Heart right ventricle (tissue), 16 donors: ENCODE measurements at regions not wholly inside any gene's neighbourhood (a gene's known extent, or its start where the extent isn't known, plus 50 kb on each side); places are given as distances from the start of the nearest gene placed in this dataset.
"Not testable (repeated sequence)": the region's sequence is repeated elsewhere in the genome, so short reads cannot be mapped to it uniquely, and the experiment has no call there.

Source experiments
- ATAC-seq, 8 donors: fragments of 200-7000 bp; cut with Tn5 transposase; one replicate each; pipeline ENCODE4 v1.9.1; 2020; ENCODE audit warnings: mild to moderate bottlenecking in 8 of 8, moderate library complexity in 8 of 8, moderate number of reproducible peaks in 1 of 8
- DNase-seq, 2 donors: peaks; one replicate each; pipeline ENCODE4 v3.0.0-alpha.2; 2020
- H3K27ac ChIP-seq, 10 donors: fragments of 200-600 bp; sonication (generic) in 2 of 10; one replicate each; pipeline versions ENCODE4 v1.5.0 to v1.8.0; 2020 to 2022; ENCODE audit warnings: mild to moderate bottlenecking in 3 of 10
- H3K27me3 ChIP-seq, 7 donors: fragments of 200-600 bp; one replicate each; pipeline ENCODE4 v1.8.0; 2021 to 2022; ENCODE audit warnings: mild to moderate bottlenecking in 2 of 7
- H3K36me3 ChIP-seq, 9 donors: fragments of 200-600 bp; sonication (generic) in 1 of 9; one replicate each; pipeline versions ENCODE4 v1.5.0 to v1.8.0; 2020 to 2022; ENCODE audit warnings: mild to moderate bottlenecking in 2 of 9
- H3K4me1 ChIP-seq, 9 donors: fragments of 200-600 bp; sonication (generic) in 1 of 9; one replicate each; pipeline versions ENCODE4 v1.5.0 to v1.8.0; 2020 to 2022; ENCODE audit warnings: mild to moderate bottlenecking in 4 of 9
- H3K4me3 ChIP-seq, 10 donors: fragments of 200-600 bp; sonication (generic) in 2 of 10; one replicate each; pipeline versions ENCODE4 v1.5.0 to v1.8.0; 2020 to 2022; ENCODE audit warnings: mild to moderate bottlenecking in 7 of 10, moderate library complexity in 2 of 10
- H3K9me3 ChIP-seq, 11 donors: fragments of 200-600 bp in 10 of 11; sonication (generic) in 2 of 11; one replicate each; pipeline versions ENCODE4 v1.5.0 to v1.8.0; 2013 to 2022; ENCODE audit warnings: mild to moderate bottlenecking in 2 of 11, control low read depth in 1 of 11, moderate library complexity in 1 of 11
- CTCF ChIP-seq, 9 donors: fragments of 200-600 bp; sonication (generic) in 2 of 9; IDR thresholded peaks; one replicate each; pipeline versions ENCODE4 v1.5.0 to v1.8.0; 2021 to 2022; ENCODE audit warnings: antibody characterized with exemption in 9 of 9, mild to moderate bottlenecking in 5 of 9, moderate library complexity in 1 of 9
- WGBS, 2 donors: extraction: QIAGEN DNeasy Blood & Tissue Kit; methylation state at CpG; one replicate each; pipeline ENCODE4 v1.1.7; 2013; ENCODE audit warnings: inconsistent platforms in 1 of 2; 5-methylcytosine and 5-hydroxymethylcytosine counted together
- intact Hi-C, 10 donors: fragments of 100-400 bp; cut with DNase I; formaldehyde crosslinking; loops; one replicate each; pipeline versions ENCODE4 v1.11.1 to v1.14.2; 2022
- donor health status: Arrhythmogenic right ventricular cardiomyopathy.
- donor health status: ischemic (EF 13 %, LVEDD 7.1; RV severe dilation, severe dysfunction).
- donor health status: healthy with polysubstance abuse.
- donor health status: DM: no; HTN: yes; CAD: no.
- donor health status: DM: no; HTN: no; CAD: no.
- donor health status: ischemic (EF 25% LVEDD 6.9; RV normal size, moderate dysfunction).
- donor health status: ischemic (EF 25% LVEDD 5.7; RV mildly dilated, moderate dysfunction).
- donor health status: healthy.
- donor health status: DM: yes; HTN: yes; CAD: no.
- donor health status: Ischemic cardiomyopathy.
- donor health status: ischemic (EF 35%, LVEDD 5.7; RV mildly dilated, moderate dysfunction).
- donor health status: nonischemic (EF 11% LVEDD 7.7; RV severe dilation, severe dysfunction).
- donor health status: DM: yes; HTN: yes; CAD: no.
- donor health status: PGD.
- donor health status: ischemic (EF 29% LVEDD 5.4; RV normal size, mild dysfunction).
- donor health status: nonischemic (EF 23%, LVEDD 6.1; RV moderate dilation, normal function).

- no peaks in the 10 kb centered on the region for H3K36me3 ChIP-seq
- no peak overlapping the region for H3K4me3 ChIP-seq
- WGBS, 2 donors = 9 to 21% methylated on average over 1 of the region's 1 CpG
- H3K27me3 ChIP-seq = no peaks in the 10 kb centered on the region
- peaks cover 0 to 34% (median 7%) of the 10 kb centered on the region in 11 donors for H3K9me3 ChIP-seq
- intact Hi-C loops = no loop called here
- ATAC-seq = no peak
- H3K27ac ChIP-seq = no peak overlapping the region
- TF ChIP-seq CTCF (IDR thresholded peaks at IDR 0.05) = no peak
- no peaks in the 10 kb centered on the region for H3K4me1 ChIP-seq
- DNase-seq = no peak
Measured at GRCh38 chr12:86572455-86572854, 316.3 kb upstream of the MGAT4C start.

GRCh38 chr12:86565038-86565437 lies 308.8 kb upstream of the MGAT4C start:
- Histone ChIP-seq H3K4me1 (no peaks in the 10 kb centered on the region), H3K36me3 (no peaks in the 10 kb centered on the region), H3K4me3 (no peak overlapping the region), H3K27me3 (no peaks in the 10 kb centered on the region), H3K9me3 (peaks cover 0 to 43% (median 15%) of the 10 kb centered on the region in 11 donors), H3K27ac (no peak overlapping the region)
- ATAC-seq (no peak), DNase-seq (no peak)
- no peak for TF ChIP-seq CTCF (IDR thresholded peaks at IDR 0.05)
- 79 to 89% methylated on average over 2 of the region's 2 CpGs for WGBS, 2 donors
- intact Hi-C loops = no loop called here

GRCh38 chr12:86555491-86555890 lies 299.3 kb upstream of the MGAT4C start:
- intact Hi-C loops, ATAC-seq: not testable (repeated sequence)
- 68 to 71% methylated on average over 5 of the region's 5 CpGs for WGBS, 2 donors

GRCh38 chr12:86551146-86551571 lies 295.0 kb upstream of the MGAT4C start:
- Histone ChIP-seq H3K36me3 (no peaks in the 10 kb centered on the region), H3K9me3 (peaks cover 0 to 8% (median 0%) of the 10 kb centered on the region in 11 donors), H3K4me3 (no peak overlapping the region), H3K4me1 (no peaks in the 10 kb centered on the region), H3K27me3 (no peaks in the 10 kb centered on the region), H3K27ac (no peak overlapping the region)
- no peak for TF ChIP-seq CTCF (IDR thresholded peaks at IDR 0.05)
- peak in 3 of 8 donors; percentile 47 to 74 (median 47) for ATAC-seq
- 61% methylated on average over 1 of the region's 1 CpG for WGBS, 2 donors
- intact Hi-C loops = no loop called here
- peak in 1 of 2 donors; percentile 49 for DNase-seq

More at GRCh38 chr12:86555491-86555890, 299.3 kb upstream of the MGAT4C start:
- H3K4me1 ChIP-seq, DNase-seq, H3K27me3 ChIP-seq, H3K36me3 ChIP-seq, H3K4me3 ChIP-seq, H3K27ac ChIP-seq: not testable (repeated sequence)
- peaks cover 0 to 29% (median 9%) of the 10 kb centered on the region in 11 donors for H3K9me3 ChIP-seq

DNA sequence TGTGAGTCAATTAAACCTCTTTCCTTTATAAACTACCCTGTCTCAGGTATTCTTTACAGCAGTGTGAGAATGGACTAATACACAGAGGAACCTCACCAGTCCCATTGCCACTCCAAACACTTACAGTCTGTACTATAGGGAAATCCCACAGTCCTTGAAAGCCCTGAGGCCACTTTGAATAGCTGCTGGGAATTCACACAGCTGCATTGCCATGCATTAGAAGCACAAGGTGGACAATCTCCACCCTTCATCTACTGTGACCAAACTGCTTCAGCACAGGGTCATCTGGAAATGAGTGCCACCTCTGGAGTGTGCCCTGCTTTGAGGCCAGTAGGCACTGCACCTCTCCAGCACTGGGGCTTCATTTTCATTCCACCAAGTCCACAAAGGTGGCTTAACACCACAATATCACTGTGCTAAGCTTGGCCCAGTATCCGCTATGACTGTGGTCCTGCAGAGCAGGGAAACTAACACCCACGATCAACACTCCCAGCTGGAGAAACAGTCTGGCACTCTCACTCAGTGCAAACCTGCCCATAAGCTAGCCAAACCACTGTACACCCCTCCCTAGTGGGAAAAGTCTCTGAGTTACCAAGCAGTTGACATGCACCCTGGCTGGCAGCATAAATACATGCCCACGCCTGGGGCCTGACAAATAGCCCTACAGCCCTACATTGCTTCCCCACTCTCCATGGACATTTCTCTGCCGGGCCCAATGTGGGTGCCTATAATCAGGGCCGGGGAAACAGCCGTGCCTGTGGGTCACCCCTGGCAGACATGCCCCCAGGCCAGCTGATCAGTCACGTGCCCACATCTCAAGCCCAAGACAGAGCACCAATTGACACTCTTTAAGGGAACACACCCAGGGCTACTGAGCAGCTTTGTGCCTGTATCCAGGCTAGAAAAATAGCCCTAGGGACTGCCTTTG lies 294.3 kb upstream of the MGAT4C start:
- no peaks in the 10 kb centered on the region for H3K27me3 ChIP-seq
- H3K36me3 ChIP-seq = no peaks in the 10 kb centered on the region
- no peak for TF ChIP-seq CTCF (IDR thresholded peaks at IDR 0.05)
- H3K9me3 ChIP-seq = peaks cover 0 to 8% (median 0%) of the 10 kb centered on the region in 11 donors
- no peak for DNase-seq
- H3K4me3 ChIP-seq = no peak overlapping the region
- no peak overlapping the region for H3K27ac ChIP-seq
- intact Hi-C loops = no loop called here
- WGBS, 2 donors = 84 to 91% methylated on average over 7 of the region's 7 CpGs
- H3K4me1 ChIP-seq = no peaks in the 10 kb centered on the region
- peak in 2 of 8 donors; percentile 18 to 27 for ATAC-seq
